H9 (cell line): ENCODE measurements at regions not wholly inside any gene's neighbourhood (a gene's known extent, or its start where the extent isn't known, plus 50 kb on each side); places are given as distances from the start of the nearest gene placed in this dataset.

ENCODE experiments used
- DNase-seq: peaks from one replicate; pipeline ENCODE4 v3.0.0-alpha.2; 2017
- H2AFZ ChIP-seq: one replicate; pipeline ENCODE4 v1.6.1; 2013; ENCODE audit warnings: mild to moderate bottlenecking, low read length, control low read depth, moderate library complexity
- H2AK5ac ChIP-seq: 2 replicates; pipeline ENCODE4 v1.6.1; 2013; ENCODE audit warnings: low read length, control low read depth, mixed read lengths; ENCODE audit not compliant: insufficient read length
- H2BK120ac ChIP-seq: one replicate; pipeline ENCODE4 v1.6.1; 2013; ENCODE audit warnings: low read depth, mild to moderate bottlenecking, low read length, control low read depth, inconsistent platforms; ENCODE audit not compliant: poor library complexity, severe bottlenecking
- H2BK12ac ChIP-seq: 2 replicates; pipeline ENCODE4 v1.6.1; 2013; ENCODE audit warnings: low read length, control low read depth, mixed read lengths, low read depth; ENCODE audit not compliant: insufficient read length
- H2BK15ac ChIP-seq: 2 replicates; pipeline ENCODE4 v1.6.1; 2013; ENCODE audit warnings: low read depth, low read length, control low read depth
- H2BK20ac ChIP-seq: one replicate; pipeline ENCODE4 v1.6.1; 2013; ENCODE audit warnings: low read depth, mild to moderate bottlenecking, low read length, control low read depth, inconsistent platforms; ENCODE audit not compliant: poor library complexity, severe bottlenecking
- H2BK5ac ChIP-seq: 2 replicates; pipeline ENCODE4 v1.6.1; 2013; ENCODE audit warnings: low read length, control low read depth, mixed read lengths; ENCODE audit not compliant: insufficient read length
- H3K14ac ChIP-seq: 2 replicates; pipeline ENCODE4 v1.6.1; 2013; ENCODE audit warnings: low read length, control low read depth; ENCODE audit not compliant: insufficient read depth
- H3K18ac ChIP-seq: 2 replicates; pipeline ENCODE4 v1.6.1; 2013; ENCODE audit warnings: low read depth, mild to moderate bottlenecking, mixed read lengths, low read length, control low read depth; ENCODE audit not compliant: insufficient read length
- H3K23ac ChIP-seq: 2 replicates; pipeline ENCODE4 v1.6.1; 2013; ENCODE audit warnings: low read length, control low read depth, mixed read lengths, low read depth; ENCODE audit not compliant: insufficient read length
- H3K23me2 ChIP-seq: 2 replicates; pipeline ENCODE4 v1.6.1; 2013; ENCODE audit warnings: low read depth, mild to moderate bottlenecking, mixed read lengths, low read length, control low read depth; ENCODE audit not compliant: insufficient read length, poor library complexity, severe bottlenecking
- H3K27ac ChIP-seq: 2 replicates; pipeline ENCODE4 v1.5.1; 2013; ENCODE audit warnings: low read length, control low read depth, mixed read lengths, low read depth; ENCODE audit not compliant: insufficient read length
- H3K27me3 ChIP-seq: 2 replicates; pipeline ENCODE4 v1.6.1; 2013; ENCODE audit warnings: low read length, control low read depth, inconsistent platforms; ENCODE audit not compliant: insufficient read depth
- H3K4ac ChIP-seq: 2 replicates; pipeline ENCODE4 v1.6.1; 2013; ENCODE audit warnings: low read depth, mild to moderate bottlenecking, control low read depth, inconsistent platforms, low read length, moderate library complexity
- H3K4me1 ChIP-seq: 2 replicates; pipeline ENCODE4 v1.6.1; 2013; ENCODE audit warnings: low read length, control low read depth, inconsistent platforms; ENCODE audit not compliant: insufficient read depth
- H3K4me2 ChIP-seq: 2 replicates; pipeline ENCODE4 v1.6.1; 2013; ENCODE audit warnings: low read length, control low read depth, mixed read lengths; ENCODE audit not compliant: insufficient read length, insufficient read depth
- H3K56ac ChIP-seq: 2 replicates; pipeline ENCODE4 v1.6.1; 2013; ENCODE audit warnings: low read depth, mild to moderate bottlenecking, mixed read lengths, low read length, control low read depth; ENCODE audit not compliant: insufficient read length
- H3K79me1 ChIP-seq: 2 replicates; pipeline ENCODE4 v1.6.1; 2013; ENCODE audit warnings: low read depth, mild to moderate bottlenecking, moderate library complexity, low read length, control low read depth, inconsistent platforms; ENCODE audit not compliant: insufficient read depth, poor library complexity, severe bottlenecking
- H3K79me2 ChIP-seq: 2 replicates; pipeline ENCODE4 v1.6.1; 2013; ENCODE audit warnings: low read length, control low read depth, inconsistent platforms; ENCODE audit not compliant: insufficient read depth
- H3K9ac ChIP-seq: 2 replicates; pipeline ENCODE4 v1.6.1; 2013; ENCODE audit warnings: low read length, control low read depth, mixed read lengths; ENCODE audit not compliant: insufficient read length; ENCODE audit errors: extremely low read depth
- H3K9me3 ChIP-seq: one replicate; pipeline ENCODE4 v1.6.1; 2013; ENCODE audit warnings: low read depth, low read length, inconsistent platforms; ENCODE audit not compliant: control insufficient read depth
- H3T11ph ChIP-seq: one replicate; pipeline ENCODE4 v1.6.1; 2013; ENCODE audit warnings: mild to moderate bottlenecking, low read length, control low read depth, inconsistent platforms
- H4K20me1 ChIP-seq: one replicate; pipeline ENCODE4 v1.6.1; 2013; ENCODE audit not compliant: control insufficient read depth, insufficient read length, insufficient read depth
- H4K5ac ChIP-seq: 2 replicates; pipeline ENCODE4 v1.6.1; 2013; ENCODE audit warnings: low read depth, mild to moderate bottlenecking, mixed read lengths, low read length, control low read depth; ENCODE audit not compliant: insufficient read length
- H4K8ac ChIP-seq: replicated peaks from 2 replicates; pipeline ENCODE4 v1.6.1; 2013; ENCODE audit warnings: low read length, control low read depth, mixed read lengths, low read depth; ENCODE audit not compliant: insufficient read length
- H4K91ac ChIP-seq: 2 replicates; pipeline ENCODE4 v1.6.1; 2013; ENCODE audit warnings: low read depth, mild to moderate bottlenecking, moderate library complexity, mixed read lengths, low read length, control low read depth; ENCODE audit not compliant: insufficient read length
- H3K27ac Mint-ChIP-seq, 3 experiments: 2 replicates in 2 of 3; 3 replicates in 1 of 3; pipeline ENCODE4 v1.8.0; 2020 to 2021; ENCODE audit warnings: mixed read lengths in 3 of 3, mild to moderate bottlenecking in 1 of 3, moderate library complexity in 1 of 3
- H3K27me3 Mint-ChIP-seq: 2 replicates; pipeline ENCODE4 v1.8.0; 2021; ENCODE audit warnings: low read depth, mild to moderate bottlenecking, moderate library complexity, mixed read lengths
- H3K36me3 Mint-ChIP-seq, 3 experiments: 2 replicates in 2 of 3; 3 replicates in 1 of 3; pipeline ENCODE4 v1.8.0; 2020 to 2021; ENCODE audit warnings: low read depth in 3 of 3, mixed read lengths in 3 of 3; ENCODE audit not compliant: insufficient read depth in 1 of 3
- H3K4me1 Mint-ChIP-seq, 2 experiments: 2 replicates each; pipeline ENCODE4 v1.8.0; 2020; ENCODE audit warnings: mixed read lengths in 2 of 2
- H3K4me3 Mint-ChIP-seq, 2 experiments: 2 replicates in 1 of 2; 3 replicates in 1 of 2; pipeline ENCODE4 v1.8.0; 2020 to 2021; ENCODE audit warnings: mild to moderate bottlenecking in 2 of 2, mixed read lengths in 2 of 2, moderate library complexity in 1 of 2
- H3K9me3 Mint-ChIP-seq, 2 experiments: 2 replicates in 1 of 2; 3 replicates in 1 of 2; pipeline ENCODE4 v1.8.0; 2020; ENCODE audit warnings: mild to moderate bottlenecking in 2 of 2, mixed read lengths in 2 of 2, moderate library complexity in 1 of 2
- CTCF ChIP-seq: fragments of 200-600 bp; sonication (generic); conservative IDR thresholded peaks from 3 replicates; pipeline ENCODE4 v1.8.0; 2021; ENCODE audit warnings: antibody characterized with exemption, mild to moderate bottlenecking
- WGBS: extraction: QIAGEN DNeasy Blood & Tissue Kit; methylation state at CpG from one replicate; pipeline ENCODE4 v1.1.7; 2013; ENCODE audit warnings: missing lambda C conversion rate, low lambda C conversion rate, mixed read lengths; ENCODE audit not compliant: insufficient read length; ENCODE audit errors: extremely low coverage; 5-methylcytosine and 5-hydroxymethylcytosine counted together

- no peak overlapping the region for H3K9ac ChIP-seq
- no peak overlapping the region for H3T11ph ChIP-seq
- no peak overlapping the region for H2AFZ ChIP-seq
- no peaks in the 10 kb centered on the region for H3K4me1 Mint-ChIP-seq
- H2BK15ac ChIP-seq = no peak overlapping the region
- H3K4ac ChIP-seq = no peak overlapping the region
- no peaks in the 10 kb centered on the region for H4K20me1 ChIP-seq
- no peaks in the 10 kb centered on the region for H3K27me3 Mint-ChIP-seq
- no peak for DNase-seq
- no peaks in the 10 kb centered on the region for H3K9me3 ChIP-seq
- no peak overlapping the region for H3K4me2 ChIP-seq
- no peak overlapping the region for H2BK12ac ChIP-seq
- H2BK5ac ChIP-seq = no peak overlapping the region
- no peaks in the 10 kb centered on the region for H3K36me3 Mint-ChIP-seq
- no peak overlapping the region for H4K8ac ChIP-seq
- no peak overlapping the region for H3K4me3 Mint-ChIP-seq
- no peaks in the 10 kb centered on the region for H3K79me2 ChIP-seq
- no peaks in the 10 kb centered on the region for H3K9me3 Mint-ChIP-seq
- H3K27ac Mint-ChIP-seq = no peak overlapping the region; a peak in 1 of 7 replicates
- no peak overlapping the region for H3K27ac ChIP-seq
- no peak overlapping the region for H2BK20ac ChIP-seq
- no peak for TF ChIP-seq CTCF
- no peaks in the 10 kb centered on the region for H3K4me1 ChIP-seq
- H3K27me3 ChIP-seq = no peaks in the 10 kb centered on the region
- no peak overlapping the region for H3K14ac ChIP-seq
- H2AK5ac ChIP-seq = no peak overlapping the region
- no peak overlapping the region for H4K5ac ChIP-seq
- H3K23ac ChIP-seq = no peak overlapping the region
- H4K91ac ChIP-seq = no peak overlapping the region
- no peak overlapping the region for H3K18ac ChIP-seq
- no peak overlapping the region for H2BK120ac ChIP-seq
- H3K23me2 ChIP-seq = no peaks in the 10 kb centered on the region
- no peak overlapping the region for H3K56ac ChIP-seq
- no peaks in the 10 kb centered on the region for H3K79me1 ChIP-seq
- WGBS = no CpG with 5 or more reads among the region's 3 CpGs
These were observed 483.2 kb downstream of the CNTN6 start for GRCh38 chr3:1576047-1576446.
